Testis (tissue), 2 donors: ENCODE measurements at regions not wholly inside any gene's neighbourhood (a gene's known extent, or its start where the extent isn't known, plus 50 kb on each side); places are given as distances from the start of the nearest gene placed in this dataset.

Source experiments
- CTCF ChIP-seq, 3 experiments: fragments of 450-650 bp in 2 of 3; fragments of 200-600 bp in 1 of 3; sonication (generic) in 1 of 3; IDR thresholded peaks; one replicate each; pipeline ENCODE4 v1.5.1; 2016 to 2019; ENCODE audit warnings: antibody characterized with exemption in 3 of 3, mild to moderate bottlenecking in 2 of 3, moderate library complexity in 1 of 3
- POLR2A ChIP-seq: fragments of 450-650 bp; IDR thresholded peaks from one replicate; pipeline ENCODE4 v1.6.1; 2017; ENCODE audit warnings: antibody characterized with exemption, mild to moderate bottlenecking, moderate library complexity

GRCh38 chr5:118430076-118430475 lies 558.3 kb downstream of the DTWD2 start:
- no peak for TF ChIP-seq CTCF (IDR thresholded peaks at IDR 0.05)
- TF ChIP-seq POLR2A: no peak
